ENCODE measurements at regions not wholly inside any gene's neighbourhood (a gene's known extent, or its start where the extent isn't known, plus 50 kb on each side); places are given as distances from the start of the nearest gene placed in this dataset.
"Not testable (repeated sequence)": the region's sequence is repeated elsewhere in the genome, so short reads cannot be mapped to it uniquely, and the experiment has no call there.

GRCh38 chr5:1666812-1667588 lies 132.6 kb downstream of the MRPL36 start:
- peak; percentile 14 for DNase-seq

- no peak for DNase-seq
Measured at GRCh38 chr5:1666221-1666620, 133.4 kb downstream of the MRPL36 start.

DNA sequence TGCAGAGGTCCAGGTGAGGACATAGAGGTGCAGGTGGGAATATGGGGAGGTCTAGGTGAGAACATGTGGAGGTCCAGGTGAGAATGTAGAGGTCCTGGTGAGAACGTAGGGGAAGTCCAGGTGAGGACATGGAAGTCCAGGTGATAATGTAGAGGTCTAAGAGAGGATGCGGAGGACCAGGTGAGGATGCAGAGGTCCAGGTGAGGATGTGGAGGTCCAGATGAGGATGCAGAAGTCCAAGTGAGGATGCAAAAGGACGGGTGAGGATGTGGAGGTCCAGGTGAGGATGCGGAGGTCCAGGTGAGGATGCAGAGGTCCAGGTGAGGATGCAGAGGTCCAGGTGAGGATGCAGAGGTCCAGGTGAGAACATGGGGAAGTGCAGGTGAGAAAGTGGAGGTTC lies 133.8 kb downstream of the MRPL36 start:
- DNase-seq: no peak

DNA sequence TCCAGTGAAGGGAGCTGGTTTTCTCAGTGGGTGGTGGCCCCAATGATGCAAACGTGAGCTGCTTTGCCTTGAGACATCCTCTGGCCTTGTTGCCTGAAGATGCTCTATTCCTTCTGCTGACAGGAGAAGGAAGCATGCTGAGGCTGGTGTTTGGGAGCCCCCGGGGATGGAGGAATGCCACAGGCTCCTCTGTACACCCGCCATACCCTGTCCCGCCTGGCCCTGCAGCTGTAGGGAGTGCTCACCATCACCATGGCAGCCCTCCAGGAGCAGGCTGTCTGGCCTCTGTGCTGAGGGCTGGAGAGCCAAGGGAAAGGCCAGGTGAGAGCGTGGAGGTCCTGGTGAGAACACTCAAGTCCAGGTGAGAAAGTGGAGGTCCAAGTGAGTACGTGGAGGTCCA lies 134.4 kb downstream of the MRPL36 start:
- no peak for DNase-seq

DNA sequence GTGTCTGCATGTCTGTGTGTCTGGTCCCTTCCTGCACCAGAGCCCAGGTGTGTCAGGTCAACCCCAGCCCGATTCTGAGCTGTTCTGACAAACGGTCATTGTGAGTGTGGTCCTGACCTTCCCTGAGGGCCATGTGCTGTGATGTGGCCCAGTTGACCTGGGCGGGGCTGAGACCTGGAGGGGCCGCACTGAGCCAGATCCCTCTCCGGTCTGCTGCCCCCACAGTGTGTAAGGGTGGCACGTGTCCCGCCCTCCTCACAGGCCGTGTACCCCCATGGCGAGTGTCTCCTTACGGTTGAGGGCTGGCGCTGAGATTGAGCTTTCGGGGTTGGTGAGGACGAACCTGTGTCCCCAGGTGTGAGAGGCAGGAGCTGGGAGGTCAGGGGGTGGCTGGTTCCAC lies 136.5 kb downstream of the MRPL36 start:
- DNase-seq: no peak

GRCh38 chr5:1662559-1663085 lies 137.0 kb downstream of the MRPL36 start:
- DNase-seq: no peak

DNA sequence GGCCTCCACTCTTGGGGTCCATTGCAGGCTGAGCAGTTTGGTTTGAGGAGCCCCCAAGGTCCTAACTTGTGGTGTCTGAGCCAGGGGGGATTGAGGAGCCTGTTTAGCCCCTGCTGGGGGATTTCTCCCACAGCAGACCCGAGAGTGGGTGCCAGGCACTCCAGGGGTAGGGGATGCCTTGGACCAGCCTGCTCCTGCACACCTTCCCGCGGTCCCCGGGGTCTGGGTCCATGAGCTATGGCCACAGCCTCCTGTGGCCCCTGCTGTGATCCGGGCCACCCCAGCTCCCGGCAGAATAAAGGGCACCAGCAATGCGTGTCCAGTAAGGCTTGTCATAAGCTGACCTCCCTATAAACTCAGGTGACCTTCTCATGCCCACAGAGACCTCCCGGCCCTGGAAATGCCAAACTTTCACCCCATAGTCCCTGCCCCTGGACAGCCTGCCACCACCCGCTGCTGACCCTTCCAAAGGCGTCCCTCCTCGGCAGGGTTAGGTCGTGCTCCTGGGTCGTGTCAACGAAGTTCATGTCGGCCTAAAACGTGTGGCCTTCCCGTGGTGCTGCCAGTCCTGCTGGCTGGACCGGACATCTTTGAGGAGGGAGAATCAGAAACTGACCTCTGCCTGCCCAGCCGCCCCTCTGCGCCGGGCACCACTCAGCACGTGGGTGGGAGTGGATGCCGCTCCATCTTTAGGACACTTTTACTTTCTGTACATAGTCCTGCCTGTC lies 137.6 kb downstream of the MRPL36 start:
- no peak for DNase-seq

DNA sequence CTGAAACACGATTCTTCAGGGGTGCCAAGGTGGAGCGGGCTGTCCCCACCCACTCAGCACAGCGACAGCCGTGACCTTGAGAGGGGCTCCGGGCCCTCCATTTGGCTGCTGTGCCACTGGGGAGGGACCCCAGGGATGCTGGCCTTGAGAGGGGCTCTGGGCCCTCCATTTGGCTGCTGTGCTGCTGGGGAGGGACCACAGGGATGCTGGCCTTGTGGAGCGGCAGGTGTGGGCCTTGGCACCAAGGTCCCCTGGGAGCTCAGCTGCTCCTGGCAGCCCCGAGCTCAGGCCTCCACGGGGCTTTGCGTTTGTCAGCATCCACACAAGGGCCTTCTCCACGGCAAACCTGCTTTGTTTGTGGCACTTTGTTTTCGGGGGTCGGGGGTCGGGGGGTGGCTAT lies 137.6 kb upstream of the LPCAT1 start:
- no peak for DNase-seq

GRCh38 chr5:1660511-1660910 lies 136.8 kb upstream of the LPCAT1 start:
- no peak for DNase-seq

DNA sequence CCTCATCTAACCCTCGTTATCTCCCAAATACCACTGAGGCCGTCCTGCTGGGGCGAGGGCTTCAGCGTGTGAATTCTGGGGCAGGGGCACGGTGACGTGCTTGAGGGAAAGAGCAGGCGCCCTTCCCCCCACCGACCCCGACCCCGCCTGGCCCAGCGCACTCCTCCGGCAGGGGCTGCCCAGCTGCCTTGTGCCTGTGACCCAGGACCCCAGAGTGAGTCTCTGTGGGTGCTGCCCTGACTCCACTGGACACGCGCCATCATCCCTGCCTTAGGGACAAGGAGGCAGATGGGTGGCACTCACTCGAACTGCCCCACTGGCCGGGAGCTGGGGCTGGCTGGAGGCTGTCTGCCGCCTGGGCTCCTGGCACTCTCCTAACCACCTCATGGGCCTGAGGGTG lies 136.2 kb upstream of the LPCAT1 start:
- no peak for DNase-seq

DNA sequence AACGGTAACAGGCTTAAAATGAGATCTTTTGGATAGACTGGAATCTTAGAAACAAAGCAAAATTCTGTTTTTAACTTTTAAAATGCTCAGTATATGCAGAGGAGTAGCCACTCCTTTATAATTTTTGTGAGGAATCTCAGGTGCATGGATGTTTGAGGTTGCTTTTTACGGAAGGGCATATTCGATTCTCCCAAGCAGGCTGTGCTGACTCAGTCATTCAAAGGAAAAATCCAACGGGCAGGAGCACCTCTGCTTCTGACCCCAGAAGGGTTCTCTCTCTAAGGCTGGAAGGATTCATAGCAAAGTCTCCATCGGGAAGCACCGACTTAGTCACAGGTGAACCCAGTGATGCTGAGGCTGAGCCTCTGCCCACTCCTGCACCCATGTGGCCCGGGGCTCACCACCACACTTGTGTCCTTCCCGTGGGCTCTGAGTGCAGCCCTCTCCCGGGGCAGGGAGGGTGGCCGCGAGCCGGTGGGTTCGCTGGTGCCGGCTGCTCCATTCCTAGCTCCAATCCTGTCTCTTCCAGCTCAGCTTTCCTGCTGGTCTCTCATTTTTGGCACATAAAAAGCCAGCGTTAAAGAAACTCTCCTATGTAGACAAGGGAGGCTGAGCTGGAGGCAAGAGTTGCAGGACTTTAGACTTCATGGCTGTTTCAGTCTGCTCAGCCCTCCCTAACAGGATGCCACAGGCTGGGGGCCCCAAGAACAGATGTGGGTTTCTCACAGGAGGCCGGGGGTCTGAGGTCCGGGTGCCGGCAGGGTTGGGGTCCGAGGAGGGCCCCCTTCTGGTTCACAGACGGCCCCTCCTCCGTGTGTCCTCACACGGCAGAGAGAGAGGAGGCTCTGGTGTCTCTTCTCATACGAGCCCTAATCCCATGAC lies 135.6 kb upstream of the LPCAT1 start:
- no peak for DNase-seq

- DNase-seq: no peak
Measured at GRCh38 chr5:1658665-1659064, 134.9 kb upstream of the LPCAT1 start.

DNA sequence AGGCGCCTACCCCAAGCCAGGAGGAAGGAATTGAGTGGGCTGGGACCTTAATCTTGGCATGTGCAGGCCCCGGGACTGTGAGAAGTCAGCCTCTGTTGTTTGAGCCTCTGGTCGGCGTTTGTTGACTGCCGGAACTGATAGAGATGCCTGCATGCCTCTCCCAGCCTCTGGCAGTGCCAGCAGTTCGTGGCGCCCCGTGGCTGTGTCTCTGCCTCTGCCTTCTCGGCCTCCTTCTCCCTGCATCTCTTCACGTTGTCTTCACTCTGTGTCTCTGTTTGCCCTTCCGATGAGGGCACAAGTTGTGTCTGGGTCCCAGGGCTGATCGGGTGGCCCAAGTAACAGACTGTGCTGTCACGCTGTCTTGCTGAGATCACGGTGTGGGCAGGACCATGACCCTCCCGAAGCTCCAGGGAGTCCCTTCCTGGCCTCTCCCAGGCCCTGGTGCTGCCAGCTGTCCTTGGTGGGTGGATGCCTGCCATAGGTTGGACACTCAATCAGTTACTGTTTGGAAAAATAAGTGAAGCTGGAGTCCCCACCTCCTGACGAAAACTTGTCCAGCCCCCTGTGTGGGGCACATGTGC lies 133.5 kb upstream of the LPCAT1 start:
- DNase-seq: no peak

DNA sequence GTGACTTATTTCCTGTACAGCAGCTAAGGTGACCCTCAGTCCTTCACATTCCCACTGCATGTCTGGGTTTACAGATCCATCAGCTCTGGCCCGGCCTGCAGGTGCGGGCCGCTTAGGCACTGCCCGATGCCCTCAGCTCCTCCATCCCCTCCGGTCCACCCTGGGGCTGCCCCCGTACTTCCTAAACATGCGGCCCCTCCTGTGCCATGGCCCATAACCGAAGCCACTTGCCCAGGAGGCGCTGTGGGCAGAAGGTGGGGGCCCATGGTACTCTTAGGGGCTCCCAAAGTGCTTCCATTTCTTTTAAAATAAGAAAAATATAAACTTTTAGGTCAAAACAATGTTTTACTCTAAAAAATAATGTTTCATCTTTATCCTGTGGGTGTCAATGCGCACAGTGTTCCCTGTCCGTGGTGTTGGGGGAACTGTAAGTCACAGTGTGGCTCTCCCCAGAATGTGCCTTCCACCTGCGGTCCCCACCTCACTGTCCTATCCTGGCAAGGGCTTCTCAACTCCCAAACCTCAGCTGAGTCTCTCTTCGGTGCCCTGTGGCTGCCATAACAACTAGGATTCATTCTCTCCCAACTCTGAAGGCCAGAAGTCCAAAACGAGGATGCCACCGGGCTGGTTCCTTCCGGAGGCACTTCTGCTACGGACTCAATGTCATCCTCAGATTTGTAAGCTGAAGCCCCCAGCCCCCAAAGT lies 132.7 kb upstream of the LPCAT1 start:
- DNase-seq: no peak

DNA sequence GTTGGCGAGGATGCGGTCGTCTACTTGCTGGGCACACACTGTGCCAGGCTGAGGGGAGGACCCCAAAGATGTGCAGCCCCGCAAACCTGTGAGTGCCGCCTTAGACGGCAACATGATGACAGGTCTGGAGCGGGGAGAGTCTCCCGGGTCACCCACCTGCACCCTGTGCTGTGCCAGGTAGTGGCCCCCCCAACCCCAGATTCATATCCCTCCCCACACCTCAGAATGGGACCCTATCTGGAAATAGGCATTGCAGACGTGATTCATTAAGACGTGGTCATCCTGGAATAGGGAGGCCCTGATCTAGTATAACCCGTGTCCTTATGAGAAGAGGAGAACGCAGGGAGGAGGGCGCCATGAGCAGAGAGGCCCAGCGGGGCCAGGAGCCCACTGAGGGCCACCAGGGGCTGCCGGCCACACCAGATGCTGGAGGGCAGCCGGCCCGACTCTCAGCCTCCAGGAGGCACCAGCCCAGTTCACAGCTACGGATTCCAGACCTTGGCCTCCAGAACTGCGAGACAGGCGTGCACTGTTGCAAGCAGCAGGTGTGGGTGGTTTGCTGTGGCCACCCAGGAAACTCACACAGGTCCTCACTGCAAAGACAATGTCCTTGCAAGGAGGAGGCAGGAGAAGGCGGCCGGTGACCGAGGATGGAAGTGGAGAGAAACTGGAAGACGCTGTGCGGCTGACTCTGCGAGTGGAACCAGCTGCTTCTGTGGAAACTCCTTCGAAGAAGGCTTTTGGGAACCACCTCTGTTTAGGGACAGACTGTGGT lies 131.9 kb upstream of the LPCAT1 start:
- no peak for DNase-seq

GRCh38 chr5:1654786-1655495 lies 131.2 kb upstream of the LPCAT1 start:
- no peak for DNase-seq

- not testable (repeated sequence) for DNase-seq
Measured at GRCh38 chr5:1653698-1654651, 130.2 kb upstream of the LPCAT1 start.

DNA sequence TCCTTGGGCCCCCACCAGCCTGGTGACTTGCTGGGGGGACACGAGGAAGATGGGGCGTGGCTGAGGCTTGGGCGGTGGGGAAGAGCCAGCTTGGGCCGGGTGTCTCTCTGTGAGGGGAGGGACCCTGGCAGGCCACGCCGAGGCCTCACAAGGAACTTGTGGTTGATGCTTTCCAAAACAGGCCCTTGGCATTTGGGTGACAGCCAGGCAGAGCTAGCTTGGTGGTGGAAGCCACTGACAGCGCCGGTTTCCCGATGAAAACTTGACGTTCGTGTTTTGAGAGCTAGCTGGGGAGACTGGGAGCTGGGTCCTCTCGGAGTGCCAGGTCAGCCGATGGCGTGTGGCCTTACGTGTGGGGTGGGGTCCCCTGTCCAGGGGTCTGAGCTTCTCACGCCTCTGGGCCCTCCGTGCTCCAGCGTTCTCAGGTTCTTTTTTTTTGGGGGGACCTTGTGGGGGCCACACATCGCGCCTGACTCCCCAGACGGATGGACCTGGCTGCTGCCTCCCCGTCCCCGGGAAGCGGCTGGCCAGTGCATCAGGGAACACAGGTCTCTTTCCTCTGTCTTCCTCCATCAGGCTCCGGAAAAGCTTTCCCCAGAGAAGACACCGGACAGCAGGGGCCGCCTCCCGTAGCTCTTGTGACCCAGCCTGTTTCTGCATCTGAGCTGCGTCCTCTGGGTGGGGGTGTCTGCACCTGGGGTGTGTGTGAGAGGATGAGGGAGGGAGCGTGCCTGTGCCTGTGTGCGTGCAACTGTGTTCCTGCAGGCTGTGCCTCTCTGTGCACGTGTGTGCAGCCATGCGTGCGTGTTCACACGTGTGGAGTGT lies 129.3 kb upstream of the LPCAT1 start:
- DNase-seq: peak; percentile 17
